K562 (cell line): ENCODE measurements at regions not wholly inside any gene's neighbourhood (a gene's known extent, or its start where the extent isn't known, plus 50 kb on each side); places are given as distances from the start of the nearest gene placed in this dataset.

ENCODE experiments used
- ATAC-seq: fragments of 200-7000 bp; cut with Tn5 transposase; 3 replicates; pipeline ENCODE4 v1.9.1; 2020; ENCODE audit warnings: moderate library complexity
- BruUV-seq: library from RNA; stranded (reverse); fragments of 400-500 nt; replicated peaks from 2 replicates; lab custom pipeline; 2021; lab: Mats Ljungman, UMichigan
- CTCF ChIA-PET: fragments of 300-600 bp; formaldehyde crosslinking; extraction: SDS; loops from one replicate; lab custom pipeline; 2021; ENCODE audit warnings: low intra/inter-chr PET ratio; lab: Yijun Ruan, JAX
- POLR2A ChIA-PET: fragments of 300-600, 350-650 bp; sonication (Branson Sonifier 250); formaldehyde crosslinking; extraction: SDS; loops from one replicate; lab custom pipeline; 2021; ENCODE audit warnings: antibody characterized with exemption, inconsistent platforms; lab: Yijun Ruan, JAX
- DNase-seq, 4 experiments: peaks; one replicate each; pipeline versions ENCODE4 v3.0.0 to v3.0.0-alpha.2; 2011 to 2018; ENCODE audit warnings: low spot score in 3 of 4, mixed read lengths in 3 of 4; ENCODE audit errors: extremely low read depth in 1 of 4
- FAIRE-seq: peaks from 2 replicates; lab custom pipeline; 2011; peaks lifted over from hg19 to GRCh38; lab: Jason Lieb, UNC
- H2AFZ ChIP-seq: 2 replicates; pipeline ENCODE4 v1.6.0; 2011; ENCODE audit warnings: low read depth, low read length, control low read depth, inconsistent platforms
- H3K27ac ChIP-seq: fragments of 200-600 bp; 3 replicates; pipeline ENCODE4 v1.8.0; 2011; ENCODE audit warnings: low read depth, mild to moderate bottlenecking, control low read depth, inconsistent platforms, low read length, moderate library complexity, mixed read lengths; ENCODE audit errors: extremely low read depth
- H3K27me3 ChIP-seq, 2 experiments: fragments of 300-600 bp in 1 of 2; 2 replicates in 1 of 2; 3 replicates in 1 of 2; pipeline versions ENCODE4 v1.6.0 to v1.8.0; 2011; ENCODE audit warnings: inconsistent platforms in 2 of 2, low read length in 2 of 2, mild to moderate bottlenecking in 1 of 2, mixed read lengths in 1 of 2, moderate library complexity in 1 of 2; ENCODE audit not compliant: control insufficient read depth in 2 of 2, insufficient read depth in 2 of 2
- H3K36me3 ChIP-seq: fragments of 300-600 bp; 3 replicates; pipeline ENCODE4 v1.8.0; 2011; ENCODE audit warnings: mild to moderate bottlenecking, low read length, inconsistent platforms; ENCODE audit not compliant: control insufficient read depth, insufficient read depth
- H3K4me1 ChIP-seq, 2 experiments: fragments of 200-600 bp in 1 of 2; replicated peaks in 1 of 2; 2 replicates in 1 of 2; 3 replicates in 1 of 2; pipeline versions ENCODE4 v1.5.1 to v1.8.0; 2011; ENCODE audit warnings: inconsistent platforms in 2 of 2, low read length in 2 of 2, mild to moderate bottlenecking in 1 of 2, mixed read lengths in 1 of 2, moderate library complexity in 1 of 2; ENCODE audit not compliant: control insufficient read depth in 2 of 2, insufficient read depth in 2 of 2
- H3K4me2 ChIP-seq: 2 replicates; pipeline ENCODE4 v1.6.1; 2011; ENCODE audit warnings: low read length, control low read depth, inconsistent platforms, mixed read lengths; ENCODE audit not compliant: insufficient read depth
- H3K4me3 ChIP-seq: fragments of 200-600 bp; sonication (generic), shearing (Covaris generic); 2 replicates; pipeline ENCODE4 v1.5.1; 2016; ENCODE audit warnings: control low read depth, inconsistent platforms
- H3K79me2 ChIP-seq: fragments of 200-600 bp; 3 replicates; pipeline ENCODE4 v1.8.0; 2011; ENCODE audit warnings: low read length, inconsistent platforms; ENCODE audit not compliant: control insufficient read depth, insufficient read depth
- H3K9ac ChIP-seq, 2 experiments: 2 replicates each; pipeline versions ENCODE4 v1.6.0 to v1.6.1; 2011; ENCODE audit warnings: low read depth in 2 of 2, low read length in 2 of 2, control low read depth in 1 of 2, inconsistent platforms in 1 of 2, mild to moderate bottlenecking in 1 of 2, mixed read lengths in 1 of 2; ENCODE audit not compliant: insufficient read depth in 1 of 2
- H3K9me1 ChIP-seq: one replicate; pipeline ENCODE4 v1.6.0; 2011; ENCODE audit warnings: inconsistent platforms, mild to moderate bottlenecking, low read length, moderate library complexity; ENCODE audit not compliant: control insufficient read depth, insufficient read depth
- H3K9me3 ChIP-seq: replicated peaks from 2 replicates; pipeline ENCODE4 v1.5.1; 2011; ENCODE audit warnings: low read depth, low read length, inconsistent platforms; ENCODE audit not compliant: control insufficient read depth, insufficient read depth
- H4K20me1 ChIP-seq: replicated peaks from 2 replicates; pipeline ENCODE4 v1.6.1; 2011; ENCODE audit warnings: low read length, inconsistent platforms, mixed read lengths; ENCODE audit not compliant: control insufficient read depth, insufficient read depth
- NFYB ChIP-seq: IDR thresholded peaks from 2 replicates; pipeline ENCODE4 v1.6.1; 2011; ENCODE audit warnings: mild to moderate bottlenecking, moderate library complexity; ENCODE audit not compliant: insufficient read length; ENCODE audit errors: extremely low read depth
- RBM25 ChIP-seq: fragments of 200-400 bp; formaldehyde crosslinking; IDR thresholded peaks from 2 replicates; pipeline ENCODE4 v1.6.1; 2018; ENCODE audit warnings: low read length, low read depth, moderate library complexity; ENCODE audit not compliant: severe bottlenecking
- ZNF445 ChIP-seq: fragments of 250-450 bp; sonication (Bioruptor Pico); IDR thresholded peaks from 2 replicates; pipeline ENCODE4 v1.4.0; 2020; ENCODE audit warnings: low read depth, mild to moderate bottlenecking, moderate library complexity
- WGBS: fragments of 100-300 bp; shearing (Covaris generic); methylation state at CpG from one replicate; pipeline ENCODE4 v1.1.6; 2016; ENCODE audit warnings: low coverage, mixed read lengths; ENCODE audit not compliant: insufficient coverage; ENCODE audit errors: missing lambda C conversion rate; 5-methylcytosine and 5-hydroxymethylcytosine counted together
- in situ Hi-C: fragments of 300-500 bp; cut with MboI; formaldehyde crosslinking; loops from 4 replicates; pipeline ENCODE4 v1.15.0; 2018; ENCODE audit warnings: inconsistent platforms, mixed read lengths
- intact Hi-C: fragments of 100-400 bp; cut with micrococcal nuclease; formaldehyde crosslinking; loops from 2 replicates; pipeline ENCODE4 v1.14.2; 2022
- TF ChIP-seq, protein P1 (sequence below): fragments of 450-650 bp; formaldehyde crosslinking; IDR thresholded peaks from 2 replicates; pipeline ENCODE4 v1.4.0; 2020; ENCODE audit warnings: mild to moderate bottlenecking, moderate library complexity

DNA sequence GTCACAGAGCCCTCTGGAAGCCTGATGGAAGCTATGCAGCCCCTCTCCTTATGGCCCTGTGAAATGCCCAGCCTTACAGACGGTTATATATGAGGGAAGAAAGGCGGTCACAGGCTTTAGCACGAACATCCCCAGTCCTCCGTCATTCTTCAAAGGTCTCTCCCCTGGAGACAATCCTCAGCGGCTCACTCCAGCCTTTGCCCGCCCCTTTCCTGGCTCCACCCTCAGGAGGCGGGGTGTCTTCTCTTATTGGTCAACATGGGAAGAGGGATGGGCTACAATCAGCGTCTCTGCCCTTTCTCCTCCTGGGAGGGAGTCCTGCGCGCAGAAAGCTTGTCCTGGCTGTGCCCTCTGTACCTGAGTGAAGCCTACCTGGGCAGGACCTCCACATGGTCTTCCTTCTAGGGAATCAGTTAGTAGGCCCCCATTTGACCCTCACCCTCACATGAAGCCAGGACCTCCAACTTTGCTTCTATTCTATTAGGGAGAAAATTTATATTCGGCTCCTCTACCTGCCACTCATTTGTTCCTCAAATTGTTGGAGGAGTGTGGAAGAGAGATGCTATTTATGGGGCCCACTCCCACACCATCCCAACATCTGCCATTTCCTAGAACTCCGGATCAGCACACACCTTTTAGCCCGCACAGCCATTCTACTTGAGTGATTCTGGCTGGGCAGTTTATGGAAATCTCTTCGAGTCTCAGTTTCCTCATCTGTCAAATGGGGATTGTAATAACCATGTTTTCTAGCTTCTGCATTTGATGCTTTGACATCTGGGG is 112.9 kb upstream of the SLC6A11 start:
- H3K4me2 ChIP-seq, result no peak overlapping the region
- peak; percentile 90 for FAIRE-seq

More for the DNA sequence above, 112.9 kb upstream of the SLC6A11 start:
- Histone ChIP-seq H3K9me1 (no peaks in the 10 kb centered on the region), H3K4me3 (no peak overlapping the region), H2AFZ (no peak overlapping the region), H4K20me1 (peaks cover 13% of the 10 kb centered on the region; the same call in 1 of the 2 replicates), H3K9ac (no peak overlapping the region), H3K27ac (no peak overlapping the region), H3K4me1 (no peaks in the 10 kb centered on the region), H3K9me3 (no peaks in the 10 kb centered on the region), H3K36me3 (no peaks in the 10 kb centered on the region), H3K79me2 (no peaks in the 10 kb centered on the region), H3K27me3 (peaks cover under 1 to 7% of the 10 kb centered on the region in 2 experiments; a peak in 3 of 5 replicates)
- intact Hi-C loops, result no loop called here
- 4% methylated on average over 14 of the region's 14 CpGs for WGBS
- TF ChIP-seq, protein P1, sequence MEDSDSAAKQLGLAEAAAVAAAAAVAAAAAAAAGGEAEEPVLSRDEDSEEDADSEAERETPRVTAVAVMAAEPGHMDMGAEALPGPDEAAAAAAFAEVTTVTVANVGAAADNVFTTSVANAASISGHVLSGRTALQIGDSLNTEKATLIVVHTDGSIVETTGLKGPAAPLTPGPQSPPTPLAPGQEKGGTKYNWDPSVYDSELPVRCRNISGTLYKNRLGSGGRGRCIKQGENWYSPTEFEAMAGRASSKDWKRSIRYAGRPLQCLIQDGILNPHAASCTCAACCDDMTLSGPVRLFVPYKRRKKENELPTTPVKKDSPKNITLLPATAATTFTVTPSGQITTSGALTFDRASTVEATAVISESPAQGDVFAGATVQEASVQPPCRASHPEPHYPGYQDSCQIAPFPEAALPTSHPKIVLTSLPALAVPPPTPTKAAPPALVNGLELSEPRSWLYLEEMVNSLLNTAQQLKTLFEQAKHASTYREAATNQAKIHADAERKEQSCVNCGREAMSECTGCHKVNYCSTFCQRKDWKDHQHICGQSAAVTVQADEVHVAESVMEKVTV, result no peak
- TF ChIP-seq NFYB (peak; percentile 24), RBM25 (peak; percentile 34), ZNF445 (no peak)
- in situ Hi-C loops, result no loop called here
- CTCF ChIA-PET, result interaction anchor here (0.6 kb wide), 1 partner anchor 89 kb away, joined by 4 read pairs; no protein-coding TSS in a partner anchor
- ATAC-seq (peak; percentile 100), DNase-seq (peak; percentile 64 to 93 (median 90))
- BruUV-seq, result no TSS peak
- POLR2A ChIA-PET, result no interaction called here
